Activated T-helper 1 cell treated with anti-CD3 and anti-CD28 coated beads, Interleukin-12 subunit alpha, Interleukin-12 subunit beta, Interleukin-2, Interleukin-4 antibody, amounts not matched to agents 30 ng/mL and 10 ng/mL and 1 ng/mL, durations not matched to agents 14 hours and 24 hours and 36 hours (primary cell): ENCODE measurements at regions not wholly inside any gene's neighbourhood (a gene's known extent, or its start where the extent isn't known, plus 50 kb on each side); places are given as distances from the start of the nearest gene placed in this dataset.

ENCODE experiments used
- DNase-seq: peaks from one replicate; pipeline ENCODE4 v3.0.0; 2021; ENCODE audit warnings: low spot score
- H3K27ac Mint-ChIP-seq: one replicate; pipeline ENCODE4 v1.8.0; 2021; ENCODE audit warnings: mild to moderate bottlenecking, mixed read lengths
- H3K27me3 Mint-ChIP-seq: one replicate; pipeline ENCODE4 v1.8.0; 2022; ENCODE audit warnings: mild to moderate bottlenecking, moderate library complexity, mixed read lengths; ENCODE audit not compliant: insufficient read depth
- H3K36me3 Mint-ChIP-seq: one replicate; pipeline ENCODE4 v1.8.0; 2021; ENCODE audit warnings: low read depth, mixed read lengths
- H3K4me1 Mint-ChIP-seq: one replicate; pipeline ENCODE4 v1.8.0; 2021; ENCODE audit warnings: low read depth, mixed read lengths
- H3K4me3 Mint-ChIP-seq: one replicate; pipeline ENCODE4 v1.8.0; 2021; ENCODE audit warnings: mild to moderate bottlenecking, moderate library complexity, mixed read lengths
- H3K9me3 Mint-ChIP-seq: one replicate; pipeline ENCODE4 v1.8.0; 2021; ENCODE audit warnings: mixed read lengths
- intact Hi-C: fragments of 100-400 bp; cut with micrococcal nuclease; formaldehyde crosslinking; loops from one replicate; pipeline ENCODE4 v1.15.1; 2024

GRCh38 chr10:130244928-130245495 lies 108.8 kb downstream of the GLRX3 start:
- H3K4me3 Mint-ChIP-seq = no peak overlapping the region
- no peak for DNase-seq
- no peak overlapping the region for H3K27ac Mint-ChIP-seq
- peaks cover 8% of the 10 kb centered on the region for H3K9me3 Mint-ChIP-seq
- peaks cover 10% of the 10 kb centered on the region for H3K4me1 Mint-ChIP-seq
- intact Hi-C loops = no loop called here
- H3K36me3 Mint-ChIP-seq = no peaks in the 10 kb centered on the region
- H3K27me3 Mint-ChIP-seq = peaks cover 12% of the 10 kb centered on the region

- no peak overlapping the region for H3K4me3 Mint-ChIP-seq
Measured at GRCh38 chr10:130246113-130246512, 109.9 kb downstream of the GLRX3 start.

GRCh38 chr10:130250127-130250526 lies 113.9 kb downstream of the GLRX3 start:
- peaks cover 2% of the 10 kb centered on the region for H3K27me3 Mint-ChIP-seq
- H3K27ac Mint-ChIP-seq = no peak overlapping the region
- no peaks in the 10 kb centered on the region for H3K9me3 Mint-ChIP-seq
- no peaks in the 10 kb centered on the region for H3K4me1 Mint-ChIP-seq
- intact Hi-C loops = no loop called here
- no peak overlapping the region for H3K4me3 Mint-ChIP-seq
- H3K36me3 Mint-ChIP-seq = no peaks in the 10 kb centered on the region
- no peak for DNase-seq

More at GRCh38 chr10:130246113-130246512, 109.9 kb downstream of the GLRX3 start:
- no peaks in the 10 kb centered on the region for H3K36me3 Mint-ChIP-seq
- peaks cover 10% of the 10 kb centered on the region for H3K4me1 Mint-ChIP-seq
- H3K27me3 Mint-ChIP-seq = peaks cover 11% of the 10 kb centered on the region
- DNase-seq = no peak
- H3K27ac Mint-ChIP-seq = no peak overlapping the region
- H3K9me3 Mint-ChIP-seq = peaks cover 5% of the 10 kb centered on the region
- intact Hi-C loops = no loop called here

GRCh38 chr10:130251766-130252165 lies 115.6 kb downstream of the GLRX3 start:
- Mint-ChIP-seq H3K9me3 (no peaks in the 10 kb centered on the region), H3K27me3 (peaks cover 2% of the 10 kb centered on the region), H3K4me1 (no peaks in the 10 kb centered on the region), H3K36me3 (no peaks in the 10 kb centered on the region), H3K27ac (no peak overlapping the region), H3K4me3 (no peak overlapping the region)
- DNase-seq = no peak
- intact Hi-C loops = no loop called here

GRCh38 chr10:130254243-130254642 lies 118.1 kb downstream of the GLRX3 start:
- intact Hi-C loops = no loop called here
- no peaks in the 10 kb centered on the region for H3K27me3 Mint-ChIP-seq
- H3K36me3 Mint-ChIP-seq = no peaks in the 10 kb centered on the region
- DNase-seq = no peak
- H3K4me1 Mint-ChIP-seq = no peaks in the 10 kb centered on the region
- H3K4me3 Mint-ChIP-seq = no peak overlapping the region
- no peaks in the 10 kb centered on the region for H3K9me3 Mint-ChIP-seq
- no peak overlapping the region for H3K27ac Mint-ChIP-seq

GRCh38 chr10:130254662-130255061 lies 118.5 kb downstream of the GLRX3 start:
- Mint-ChIP-seq H3K36me3 (no peaks in the 10 kb centered on the region), H3K4me3 (no peak overlapping the region), H3K9me3 (no peaks in the 10 kb centered on the region), H3K4me1 (no peaks in the 10 kb centered on the region), H3K27ac (no peak overlapping the region), H3K27me3 (no peaks in the 10 kb centered on the region)
- intact Hi-C loops = no loop called here
- DNase-seq = no peak

- Mint-ChIP-seq H3K9me3 (no peaks in the 10 kb centered on the region), H3K4me1 (no peaks in the 10 kb centered on the region), H3K27me3 (no peaks in the 10 kb centered on the region), H3K36me3 (no peaks in the 10 kb centered on the region), H3K27ac (no peak overlapping the region), H3K4me3 (no peak overlapping the region)
- intact Hi-C loops = no loop called here
- no peak for DNase-seq
Measured at GRCh38 chr10:130255777-130256176, 119.6 kb downstream of the GLRX3 start.

GRCh38 chr10:130257897-130258296 lies 121.7 kb downstream of the GLRX3 start:
- no peak for DNase-seq
- Mint-ChIP-seq H3K4me3 (no peak overlapping the region), H3K27me3 (no peaks in the 10 kb centered on the region), H3K27ac (no peak overlapping the region), H3K4me1 (no peaks in the 10 kb centered on the region), H3K36me3 (no peaks in the 10 kb centered on the region), H3K9me3 (no peaks in the 10 kb centered on the region)
- intact Hi-C loops = no loop called here

GRCh38 chr10:130259380-130259779 lies 123.2 kb downstream of the GLRX3 start:
- H3K27me3 Mint-ChIP-seq = no peaks in the 10 kb centered on the region
- H3K4me3 Mint-ChIP-seq = no peak overlapping the region
- no peaks in the 10 kb centered on the region for H3K4me1 Mint-ChIP-seq
- H3K9me3 Mint-ChIP-seq = peaks cover 9% of the 10 kb centered on the region
- DNase-seq = no peak
- H3K36me3 Mint-ChIP-seq = no peaks in the 10 kb centered on the region
- no peak overlapping the region for H3K27ac Mint-ChIP-seq
- intact Hi-C loops = no loop called here

- DNase-seq = no peak
- no peaks in the 10 kb centered on the region for H3K27me3 Mint-ChIP-seq
- no peak overlapping the region for H3K27ac Mint-ChIP-seq
- no peak overlapping the region for H3K4me3 Mint-ChIP-seq
- intact Hi-C loops = no loop called here
- H3K4me1 Mint-ChIP-seq = no peaks in the 10 kb centered on the region
- no peaks in the 10 kb centered on the region for H3K36me3 Mint-ChIP-seq
- H3K9me3 Mint-ChIP-seq = peaks cover 13% of the 10 kb centered on the region
Measured at GRCh38 chr10:130261306-130261705, 125.1 kb downstream of the GLRX3 start.

- intact Hi-C loops = no loop called here
- no peaks in the 10 kb centered on the region for H3K27me3 Mint-ChIP-seq
- peaks cover 13% of the 10 kb centered on the region for H3K9me3 Mint-ChIP-seq
- H3K27ac Mint-ChIP-seq = no peak overlapping the region
- DNase-seq = no peak
- H3K4me3 Mint-ChIP-seq = no peak overlapping the region
- H3K4me1 Mint-ChIP-seq = no peaks in the 10 kb centered on the region
- H3K36me3 Mint-ChIP-seq = no peaks in the 10 kb centered on the region
Measured at GRCh38 chr10:130261766-130262165, 125.6 kb downstream of the GLRX3 start.

GRCh38 chr10:130263289-130263688 lies 127.1 kb downstream of the GLRX3 start:
- no peaks in the 10 kb centered on the region for H3K4me1 Mint-ChIP-seq
- no peak overlapping the region for H3K27ac Mint-ChIP-seq
- no peak overlapping the region for H3K4me3 Mint-ChIP-seq
- no peaks in the 10 kb centered on the region for H3K36me3 Mint-ChIP-seq
- H3K9me3 Mint-ChIP-seq = peaks cover 13% of the 10 kb centered on the region
- no peak for DNase-seq
- intact Hi-C loops = no loop called here
- H3K27me3 Mint-ChIP-seq = no peaks in the 10 kb centered on the region

GRCh38 chr10:130265542-130265941 lies 129.4 kb downstream of the GLRX3 start:
- no peak for DNase-seq
- no peak overlapping the region for H3K4me3 Mint-ChIP-seq
- peaks cover 16% of the 10 kb centered on the region for H3K9me3 Mint-ChIP-seq
- H3K27me3 Mint-ChIP-seq = no peaks in the 10 kb centered on the region
- H3K36me3 Mint-ChIP-seq = no peaks in the 10 kb centered on the region
- H3K4me1 Mint-ChIP-seq = no peaks in the 10 kb centered on the region
- H3K27ac Mint-ChIP-seq = no peak overlapping the region
- intact Hi-C loops = no loop called here
